ENCODE measurements at regions not wholly inside any gene's neighbourhood (a gene's known extent, or its start where the extent isn't known, plus 50 kb on each side); places are given as distances from the start of the nearest gene placed in this dataset.
"Not testable (repeated sequence)": the region's sequence is repeated elsewhere in the genome, so short reads cannot be mapped to it uniquely, and the experiment has no call there.

DNA sequence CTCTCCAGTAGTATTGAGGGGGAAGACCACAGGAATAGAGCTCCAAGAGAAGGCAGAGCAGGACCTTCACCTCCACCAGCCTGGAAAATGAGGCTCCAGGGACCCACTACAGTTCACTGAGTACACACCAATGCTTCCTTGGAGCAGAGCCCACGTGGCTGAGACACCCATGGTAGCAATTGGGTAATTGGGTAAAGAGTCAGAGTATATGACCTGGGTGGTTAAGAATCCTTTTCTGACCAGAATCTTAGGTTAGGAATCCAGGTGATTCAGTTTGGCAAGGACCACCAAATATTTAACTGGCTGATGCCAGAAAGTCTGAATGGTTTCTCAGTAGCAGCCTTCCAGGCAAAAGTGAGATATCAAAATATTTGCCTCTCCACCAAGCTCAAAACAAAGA is 107.7 kb downstream of the MDH1 start:
- no peak for DNase-seq

GRCh38 chr2:63697160-63697559 is 108.4 kb downstream of the MDH1 start:
- no peak for DNase-seq

GRCh38 chr2:63698786-63699548 is 110.2 kb downstream of the MDH1 start:
- DNase-seq: peak; percentile 8

GRCh38 chr2:63699549-63699839 is 110.7 kb downstream of the MDH1 start:
- no peak for DNase-seq

- DNase-seq: no peak
Measured at GRCh38 chr2:63700271-63700670, 111.5 kb downstream of the MDH1 start.

GRCh38 chr2:63701406-63701805 is 112.6 kb downstream of the MDH1 start:
- no peak for DNase-seq

GRCh38 chr2:63706084-63706483 is 117.3 kb downstream of the MDH1 start:
- DNase-seq: not testable (repeated sequence)

- no peak for DNase-seq
Measured at GRCh38 chr2:63710732-63711131, 122.0 kb downstream of the MDH1 start.

DNA sequence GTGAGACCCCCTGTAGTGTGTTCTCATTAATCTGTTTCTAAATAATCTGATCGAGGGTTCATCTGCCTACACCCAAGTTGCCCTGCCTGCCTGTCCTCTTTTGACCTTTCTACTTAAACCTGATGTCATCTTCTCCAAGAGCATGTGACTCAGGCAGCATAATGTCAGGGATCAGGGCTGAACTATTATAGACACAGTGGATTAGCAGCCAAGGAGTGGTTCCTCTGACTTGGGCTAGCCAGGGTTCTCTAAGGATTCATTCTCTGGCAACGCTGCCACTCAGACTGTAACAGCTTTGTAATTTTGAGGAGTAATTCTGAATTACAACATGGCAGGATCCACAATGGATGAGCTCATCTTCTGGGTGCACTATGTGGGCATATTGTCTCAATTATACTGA is 124.0 kb downstream of the MDH1 start:
- no peak for DNase-seq

DNA sequence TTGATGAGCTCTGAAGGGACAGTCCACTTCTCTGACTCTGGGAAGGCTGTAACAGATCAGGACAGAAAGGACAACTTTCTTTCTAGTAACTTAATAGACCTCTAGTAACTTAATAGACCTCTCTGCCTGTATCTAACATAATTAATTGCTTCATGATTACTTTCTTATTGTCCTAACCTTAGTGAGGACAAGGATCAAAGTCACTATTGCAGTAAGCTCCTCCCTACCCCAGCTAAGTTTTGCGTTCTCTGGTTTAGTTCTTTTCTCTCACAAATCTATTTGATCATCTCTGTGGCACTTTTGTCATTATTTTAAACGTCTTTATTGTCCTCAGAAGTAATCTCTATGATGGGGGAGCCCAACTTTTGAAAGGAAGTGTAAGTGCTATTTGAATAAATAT is 125.5 kb upstream of the UGP2 start:
- DNase-seq: no peak

DNA sequence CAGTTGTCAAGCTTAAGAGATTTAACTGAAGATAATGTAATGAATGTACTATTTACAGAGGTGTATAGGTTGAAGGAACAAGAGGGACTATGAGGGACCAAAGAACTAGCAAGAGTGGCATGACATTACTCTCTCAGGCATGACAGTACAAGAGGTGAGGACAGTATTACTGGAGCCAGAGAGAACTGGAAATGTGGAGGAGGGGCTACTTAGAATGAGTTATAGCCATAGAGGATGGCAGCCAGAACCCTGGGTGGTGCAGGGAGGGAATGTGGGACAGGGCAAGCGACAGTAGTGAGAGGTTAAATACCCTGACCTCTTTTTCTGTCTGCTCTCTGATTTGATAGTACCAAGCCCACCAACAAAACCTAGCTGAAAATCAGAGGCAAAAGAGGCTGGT is 122.6 kb upstream of the UGP2 start:
- DNase-seq: no peak

DNA sequence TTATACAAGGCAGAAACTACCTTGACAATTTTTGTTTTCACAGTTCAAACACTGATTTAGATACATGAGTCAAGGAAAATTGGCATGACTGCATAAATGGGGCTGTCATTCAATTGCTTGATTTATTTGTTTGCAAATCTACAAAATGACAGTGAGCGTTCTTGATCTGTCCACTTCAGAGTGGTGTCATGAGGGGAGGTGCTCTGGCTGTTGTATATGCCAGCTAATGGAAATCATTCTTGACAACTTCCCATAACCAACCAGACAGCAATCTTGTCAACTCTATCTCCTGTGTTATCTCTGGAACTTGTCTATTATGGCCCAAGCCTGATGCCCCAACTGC is 120.6 kb upstream of the UGP2 start:
- DNase-seq: no peak

- DNase-seq: not testable (repeated sequence)
Measured at GRCh38 chr2:63722284-63722683, 119.4 kb upstream of the UGP2 start.

DNA sequence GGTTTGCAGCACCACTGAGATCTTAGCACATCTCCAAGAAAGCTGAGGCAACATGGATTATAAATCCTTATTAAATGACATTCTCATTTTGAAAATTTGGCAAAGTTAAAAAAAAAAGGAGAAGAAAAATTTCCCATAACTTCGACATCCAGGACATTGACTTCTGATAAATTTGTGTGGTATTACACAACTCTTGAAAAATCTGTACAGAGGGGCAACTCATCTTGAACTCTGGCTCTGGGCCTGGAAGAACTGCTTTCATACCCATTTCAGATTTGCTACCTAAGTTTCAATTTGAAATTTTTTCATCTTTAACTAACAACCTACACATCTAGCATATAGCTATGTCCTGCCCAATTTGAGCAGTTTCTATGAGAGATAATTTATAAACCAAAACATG is 118.0 kb upstream of the UGP2 start:
- DNase-seq: no peak

DNA sequence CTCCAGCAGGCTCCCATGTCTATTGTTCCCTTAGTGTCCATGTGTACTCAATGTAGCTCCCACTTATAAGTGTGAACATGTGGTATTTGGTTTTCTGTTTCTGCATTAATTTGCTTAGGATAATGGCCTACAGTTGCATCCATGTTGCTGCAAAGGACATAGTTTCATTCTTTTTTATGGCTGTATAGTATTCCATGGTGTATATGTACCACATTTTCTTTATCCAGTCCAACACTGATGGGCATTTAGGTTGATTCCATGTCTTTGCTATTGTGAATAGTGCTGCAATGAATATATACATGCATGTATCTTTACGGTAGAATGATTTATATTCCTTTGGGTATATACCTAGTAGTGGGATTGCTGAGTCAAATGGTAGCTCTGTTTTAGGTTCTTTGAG is 116.5 kb upstream of the UGP2 start:
- not testable (repeated sequence) for DNase-seq

DNA sequence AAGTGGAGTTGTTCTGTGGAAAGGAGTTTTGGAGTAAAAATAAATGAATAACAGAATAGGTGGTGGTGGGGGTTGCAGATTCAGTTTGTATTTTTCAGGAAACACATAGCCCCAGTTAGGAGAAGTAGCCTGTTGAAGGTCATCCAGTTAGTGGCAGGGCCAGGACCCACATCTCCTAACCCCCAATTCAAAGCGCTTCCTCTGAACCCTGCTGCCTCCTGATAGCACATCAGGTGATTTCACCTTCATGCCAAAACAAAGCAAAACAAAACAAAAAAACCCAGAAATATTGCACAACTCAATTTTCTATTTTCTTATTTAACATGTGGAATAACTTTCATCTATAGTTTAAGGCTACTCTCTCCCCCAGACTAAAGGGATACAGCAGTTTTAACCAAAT is 112.3 kb upstream of the UGP2 start:
- no peak for DNase-seq

DNA sequence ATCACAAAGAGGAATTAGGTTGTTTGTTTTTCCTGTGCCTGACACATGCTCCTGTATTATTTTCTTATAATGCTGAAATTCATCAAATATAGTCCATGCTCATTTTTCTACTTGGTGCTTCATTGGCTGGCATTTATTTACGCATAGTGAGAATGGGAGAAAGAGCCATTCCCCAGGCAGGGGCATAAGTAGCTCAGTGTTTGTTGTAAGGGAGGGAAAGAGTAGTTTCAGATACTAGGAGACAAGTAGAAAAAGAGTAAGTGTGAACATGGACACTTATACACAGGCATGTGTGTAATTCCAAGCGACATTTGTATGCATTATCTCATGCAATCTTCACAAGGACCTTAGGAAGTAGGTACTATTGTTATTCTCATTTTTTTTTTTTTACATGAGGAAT is 111.9 kb upstream of the UGP2 start:
- no peak for DNase-seq

- no peak for DNase-seq
Measured at GRCh38 chr2:63734510-63734909, 107.2 kb upstream of the UGP2 start.

GRCh38 chr2:63735263-63735662 is 106.4 kb upstream of the UGP2 start:
- no peak for DNase-seq

- DNase-seq: no peak
Measured at GRCh38 chr2:63735931-63736330, 105.8 kb upstream of the UGP2 start.

GRCh38 chr2:63736354-63736753 is 105.3 kb upstream of the UGP2 start:
- no peak for DNase-seq

- DNase-seq: no peak
Measured at GRCh38 chr2:63737081-63737751, 104.5 kb upstream of the UGP2 start.

GRCh38 chr2:63738019-63738418 is 103.7 kb upstream of the UGP2 start:
- no peak for DNase-seq

DNA sequence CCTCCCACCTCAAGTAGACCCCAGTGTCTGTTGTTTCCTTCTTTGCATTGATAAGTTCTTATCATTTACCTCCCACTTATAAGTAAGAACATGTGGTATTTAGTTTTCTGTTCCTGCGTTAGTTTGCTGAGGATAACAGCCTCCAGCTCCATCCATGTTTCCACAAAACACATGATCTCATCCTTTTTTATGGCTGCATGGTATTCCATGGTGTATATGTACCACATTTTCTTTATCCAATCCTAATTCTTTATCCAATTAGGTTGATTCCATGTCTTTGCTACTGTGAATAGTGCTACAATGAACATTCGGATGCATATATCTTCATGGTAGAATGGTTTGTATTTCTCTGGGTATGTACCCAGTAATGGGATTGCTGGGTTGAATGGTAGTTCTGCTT is 102.5 kb upstream of the UGP2 start:
- not testable (repeated sequence) for DNase-seq

GRCh38 chr2:63740020-63740419 is 101.7 kb upstream of the UGP2 start:
- no peak for DNase-seq

Data from activated CD4-positive, alpha-beta T cell treated with anti-CD3 and anti-CD28 coated beads for 48 hours (primary cell).